SH-SY5Y (cell line): ENCODE measurements at regions not wholly inside any gene's neighbourhood (a gene's known extent, or its start where the extent isn't known, plus 50 kb on each side); places are given as distances from the start of the nearest gene placed in this dataset.

Source experiments
- GATA2 ChIP-seq: IDR thresholded peaks from 2 replicates; pipeline ENCODE4 v1.6.1; 2011; ENCODE audit warnings: mild to moderate bottlenecking, low read depth, low read length
- GATA3 ChIP-seq: IDR thresholded peaks from 2 replicates; pipeline ENCODE4 v1.6.1; 2011; ENCODE audit warnings: low read depth, mild to moderate bottlenecking, low read length, moderate library complexity

- no peak for TF ChIP-seq GATA2
- TF ChIP-seq GATA3: no peak
Measured at GRCh38 chr2:40625849-40626248, 174.0 kb upstream of the SLC8A1 start.
